Sigmoid colon (tissue), 6 donors: ENCODE measurements at regions not wholly inside any gene's neighbourhood (a gene's known extent, or its start where the extent isn't known, plus 50 kb on each side); places are given as distances from the start of the nearest gene placed in this dataset.

Experiments used
- DNase-seq: peaks from one replicate; pipeline ENCODE4 v3.0.0-alpha.2; 2019
- H3K27ac ChIP-seq, 4 donors: fragments of 200-600 bp; sonication (generic); one replicate each; pipeline ENCODE4 v1.5.1; 2016 to 2019; ENCODE audit warnings: mild to moderate bottlenecking in 1 of 4
- H3K27me3 ChIP-seq, 3 donors: fragments of 200-600 bp; sonication (generic); one replicate each; pipeline ENCODE4 v1.5.1; 2019; ENCODE audit warnings: mild to moderate bottlenecking in 1 of 3
- H3K36me3 ChIP-seq, 4 donors: fragments of 200-600 bp; sonication (generic); one replicate each; pipeline ENCODE4 v1.5.1; 2016 to 2019
- H3K4me1 ChIP-seq, 4 donors: fragments of 200-600 bp; sonication (generic); one replicate each; pipeline ENCODE4 v1.5.1; 2017 to 2019
- H3K4me3 ChIP-seq, 4 donors: fragments of 200-600 bp; sonication (generic); one replicate each; pipeline ENCODE4 v1.5.1; 2017 to 2019; ENCODE audit warnings: mild to moderate bottlenecking in 2 of 4, moderate library complexity in 1 of 4
- H3K9me3 ChIP-seq, 4 donors: fragments of 200-600 bp in 3 of 4; sonication (generic) in 3 of 4; one replicate each; pipeline versions ENCODE4 v1.5.1 to v1.6.1; 2013 to 2019
- CTCF ChIP-seq, 4 experiments: fragments of 450-650 bp in 3 of 4; fragments of 200-600 bp in 1 of 4; IDR thresholded peaks; one replicate each; pipeline ENCODE4 v1.5.1; 2016 to 2019; ENCODE audit warnings: antibody characterized with exemption in 4 of 4, mild to moderate bottlenecking in 3 of 4, moderate library complexity in 2 of 4
- EP300 ChIP-seq, 4 donors: sonication (generic); formaldehyde crosslinking; IDR thresholded peaks; one replicate each; pipeline ENCODE4 v1.6.1; 2017; ENCODE audit warnings: antibody characterized with exemption in 4 of 4
- POLR2A ChIP-seq, 2 donors: fragments of 450-650 bp; IDR thresholded peaks; one replicate each; pipeline ENCODE4 v1.6.1; 2016; ENCODE audit warnings: antibody characterized with exemption in 2 of 2, mild to moderate bottlenecking in 2 of 2, moderate library complexity in 2 of 2
- POLR2AphosphoS5 ChIP-seq, 4 donors: sonication (generic); formaldehyde crosslinking; IDR thresholded peaks; one replicate each; pipeline ENCODE4 v1.6.1; 2017; ENCODE audit warnings: antibody characterized with exemption in 4 of 4
- WGBS, 2 donors: extraction: QIAGEN DNeasy Blood & Tissue Kit; methylation state at CpG; one replicate each; pipeline ENCODE4 v1.1.7; 2013; 5-methylcytosine and 5-hydroxymethylcytosine counted together
- intact Hi-C: fragments of 100-400 bp; cut with DNase I; formaldehyde crosslinking; loops from one replicate; pipeline ENCODE4 v1.15.1; 2023
- donor health status: healthy with polysubstance abuse.
- donor health status: healthy.

- Histone ChIP-seq H3K27ac (no peak overlapping the region), H3K36me3 (no peaks in the 10 kb centered on the region), H3K4me1 (no peaks in the 10 kb centered on the region), H3K27me3 (no peaks in the 10 kb centered on the region), H3K9me3 (no peaks in the 10 kb centered on the region), H3K4me3 (no peak overlapping the region)
- TF ChIP-seq CTCF (IDR thresholded peaks at IDR 0.05): no peak
- no peak for TF ChIP-seq POLR2A (IDR thresholded peaks at IDR 0.05)
- TF ChIP-seq POLR2AphosphoS5 (IDR thresholded peaks at IDR 0.05): no peak
- DNase-seq: no peak
- 51 to 78% methylated on average over 3 of the region's 3 CpGs for WGBS, 2 donors
- intact Hi-C loops: no loop called here
These were observed 122.5 kb upstream of the GNAO1 start for GRCh38 chr16:56068816-56069215.

GRCh38 chr16:56068314-56068713 lies 123.0 kb upstream of the GNAO1 start:
- Histone ChIP-seq H3K9me3 (no peaks in the 10 kb centered on the region), H3K27ac (no peak overlapping the region), H3K4me3 (no peak overlapping the region), H3K27me3 (no peaks in the 10 kb centered on the region), H3K36me3 (no peaks in the 10 kb centered on the region), H3K4me1 (no peaks in the 10 kb centered on the region)
- intact Hi-C loops: no loop called here
- 57 to 83% methylated on average over 2 of the region's 2 CpGs for WGBS, 2 donors
- no peak for DNase-seq
- TF ChIP-seq CTCF (IDR thresholded peaks at IDR 0.05): no peak
- TF ChIP-seq EP300 (IDR thresholded peaks at IDR 0.05): no peak
- no peak for TF ChIP-seq POLR2AphosphoS5 (IDR thresholded peaks at IDR 0.05)
- TF ChIP-seq POLR2A (IDR thresholded peaks at IDR 0.05): no peak

DNA sequence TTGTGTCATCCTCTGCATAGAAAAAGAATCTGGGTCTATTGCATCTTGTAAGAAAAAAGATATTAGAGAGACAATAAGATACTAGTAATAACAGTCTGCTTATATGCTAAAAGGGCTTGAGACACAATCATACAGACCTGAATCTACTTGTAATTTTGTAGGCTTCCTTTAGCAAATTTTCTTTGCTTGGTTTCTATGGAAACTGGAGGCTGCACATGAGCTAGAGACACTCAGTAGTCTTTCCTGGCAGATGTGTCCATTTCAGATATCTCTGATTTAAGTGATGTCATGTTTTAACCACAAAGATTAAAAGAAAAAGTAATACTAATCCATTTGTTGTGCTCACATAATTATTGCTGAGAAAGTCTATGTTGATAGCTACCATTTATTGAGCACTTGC lies 123.9 kb upstream of the GNAO1 start:
- H3K27ac ChIP-seq: no peak overlapping the region
- no peaks in the 10 kb centered on the region for H3K36me3 ChIP-seq
- DNase-seq: no peak
- no peaks in the 10 kb centered on the region for H3K4me1 ChIP-seq
- H3K27me3 ChIP-seq: no peaks in the 10 kb centered on the region
- no peak overlapping the region for H3K4me3 ChIP-seq
- no peaks in the 10 kb centered on the region for H3K9me3 ChIP-seq
- TF ChIP-seq POLR2A (IDR thresholded peaks at IDR 0.05) (no peak), POLR2AphosphoS5 (IDR thresholded peaks at IDR 0.05) (no peak)
- intact Hi-C loops: no loop called here

DNA sequence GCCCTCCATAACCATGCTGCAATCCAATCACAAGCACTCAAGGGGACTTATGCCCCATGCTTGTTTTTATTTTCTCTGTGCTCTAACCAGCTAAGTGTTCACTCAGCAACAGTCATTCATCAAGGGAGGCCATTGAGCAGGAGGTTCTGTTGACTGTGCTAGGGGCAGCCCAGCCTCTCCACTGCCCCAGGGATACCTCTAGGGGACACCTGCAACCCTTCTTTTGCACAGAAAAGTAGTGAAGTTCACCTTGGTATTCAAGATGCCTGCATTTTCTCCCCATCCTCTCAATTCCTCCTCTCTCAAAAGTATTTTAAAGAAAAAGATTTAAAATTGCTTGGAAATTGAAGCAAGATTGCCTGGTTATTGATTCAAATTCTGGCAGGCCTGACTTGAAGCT lies 124.7 kb upstream of the GNAO1 start:
- H3K4me3 ChIP-seq: no peak overlapping the region
- no peaks in the 10 kb centered on the region for H3K9me3 ChIP-seq
- H3K36me3 ChIP-seq: no peaks in the 10 kb centered on the region
- H3K4me1 ChIP-seq: no peaks in the 10 kb centered on the region
- no peak for DNase-seq
- intact Hi-C loops: no loop called here
- H3K27ac ChIP-seq: no peak overlapping the region
- TF ChIP-seq CTCF (IDR thresholded peaks at IDR 0.05) (no peak), EP300 (IDR thresholded peaks at IDR 0.05) (no peak)
- no peaks in the 10 kb centered on the region for H3K27me3 ChIP-seq

- intact Hi-C loops: no loop called here
- H3K4me3 ChIP-seq: no peak overlapping the region
- H3K27ac ChIP-seq: no peak overlapping the region
- TF ChIP-seq POLR2A (IDR thresholded peaks at IDR 0.05) (no peak), POLR2AphosphoS5 (IDR thresholded peaks at IDR 0.05) (no peak), CTCF (IDR thresholded peaks at IDR 0.05) (no peak), EP300 (IDR thresholded peaks at IDR 0.05) (no peak)
- DNase-seq: no peak
- H3K27me3 ChIP-seq: no peaks in the 10 kb centered on the region
- no peaks in the 10 kb centered on the region for H3K4me1 ChIP-seq
- no peaks in the 10 kb centered on the region for H3K9me3 ChIP-seq
- H3K36me3 ChIP-seq: no peaks in the 10 kb centered on the region
These were observed 128.2 kb upstream of the GNAO1 start for GRCh38 chr16:56063111-56063510.
